Medulla oblongata (tissue), 1 donor: ENCODE measurements at regions not wholly inside any gene's neighbourhood (a gene's known extent, or its start where the extent isn't known, plus 50 kb on each side); places are given as distances from the start of the nearest gene placed in this dataset.

Experiments used
- DNase-seq: peaks from one replicate; pipeline ENCODE4 v3.0.0-alpha.2; 2015; ENCODE audit errors: extremely low spot score

DNA sequence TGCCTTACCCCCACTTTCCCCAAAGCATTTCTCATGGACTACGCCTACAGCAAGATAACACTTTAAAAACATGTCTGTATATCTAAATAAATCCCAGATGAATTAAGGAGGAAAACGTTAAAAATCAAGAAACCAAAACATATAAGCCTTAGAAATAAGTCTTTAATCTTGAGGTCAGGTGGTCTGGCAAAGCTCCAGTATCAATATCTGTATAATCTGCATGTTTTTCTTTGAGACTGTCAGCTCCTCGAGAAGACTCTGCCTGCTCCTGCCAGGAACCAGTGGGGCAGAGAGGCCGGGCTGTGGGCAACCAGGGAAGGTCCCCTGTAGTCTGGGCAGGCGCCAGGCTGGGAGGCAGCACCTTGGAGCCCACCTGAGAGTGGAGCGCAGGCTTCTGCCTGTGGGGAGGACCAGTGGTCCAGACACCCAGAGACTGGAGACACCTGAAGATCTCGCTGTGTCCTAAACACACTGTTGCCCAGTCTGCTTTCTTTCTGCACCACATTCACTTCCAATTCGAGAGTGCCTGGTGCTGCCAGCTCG, 291.0 kb upstream of the SOX11 start:
- no peak for DNase-seq

GRCh38 chr2:5403392-5403791, 288.8 kb upstream of the SOX11 start:
- no peak for DNase-seq

- no peak for DNase-seq
Observed at GRCh38 chr2:5409898-5410381, 282.2 kb upstream of the SOX11 start.

DNA sequence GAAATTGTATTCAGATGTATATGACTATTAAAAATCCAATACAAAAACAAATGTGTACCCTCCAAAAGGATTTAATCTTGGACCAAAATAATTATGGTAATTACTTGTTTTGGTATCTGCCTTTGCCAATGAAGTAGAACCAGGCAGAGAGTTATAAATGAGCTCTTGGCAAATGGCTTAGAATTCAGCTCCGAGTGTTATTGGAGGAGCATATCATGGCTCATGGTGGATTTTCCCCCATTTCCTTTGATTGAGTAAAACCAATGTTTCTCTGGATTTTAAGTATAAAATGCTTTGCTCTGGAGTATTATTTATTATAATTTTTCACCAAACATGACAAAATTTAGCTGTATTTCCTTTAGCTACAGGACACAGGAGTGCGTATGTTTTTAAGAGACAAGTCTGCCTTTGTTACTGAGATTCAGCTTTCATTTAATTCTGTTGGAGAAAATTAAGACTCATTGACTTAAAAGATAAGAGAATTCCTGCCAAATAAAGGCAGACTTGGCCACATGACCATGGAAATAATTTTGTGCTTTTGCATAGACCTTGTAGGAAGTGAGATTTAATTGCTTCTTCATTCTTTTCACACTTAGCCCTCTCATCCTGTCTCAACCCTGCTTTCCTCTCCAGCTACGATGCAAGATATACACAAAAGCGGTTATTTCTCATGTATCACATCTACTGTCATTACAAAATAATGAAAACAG, 281.0 kb upstream of the SOX11 start:
- peak; percentile 4 for DNase-seq

- DNase-seq: no peak
Observed at GRCh38 chr2:5412001-5412400, 280.2 kb upstream of the SOX11 start.

DNA sequence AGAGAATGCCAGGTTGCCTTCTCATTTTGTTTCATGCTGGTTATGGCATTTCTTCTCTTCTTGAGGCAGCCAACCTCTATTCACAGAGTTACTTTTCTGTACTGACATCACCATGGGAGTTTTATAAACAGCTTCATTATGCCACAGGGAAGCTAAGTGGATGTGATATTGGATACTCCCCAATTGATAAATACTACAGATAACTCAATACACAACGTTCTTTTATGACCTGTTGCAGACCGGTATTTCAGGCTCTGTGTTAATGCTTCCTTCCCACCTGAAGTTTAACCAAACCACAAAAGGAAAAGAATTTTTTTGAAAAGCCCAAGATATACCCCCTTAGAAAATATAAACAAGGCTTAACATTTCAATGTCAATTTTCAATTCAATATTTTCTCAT, 258.3 kb upstream of the SOX11 start:
- no peak for DNase-seq

GRCh38 chr2:5437375-5437774, 254.8 kb upstream of the SOX11 start:
- DNase-seq: no peak

- no peak for DNase-seq
Observed at GRCh38 chr2:5440174-5440573, 252.0 kb upstream of the SOX11 start.

DNA sequence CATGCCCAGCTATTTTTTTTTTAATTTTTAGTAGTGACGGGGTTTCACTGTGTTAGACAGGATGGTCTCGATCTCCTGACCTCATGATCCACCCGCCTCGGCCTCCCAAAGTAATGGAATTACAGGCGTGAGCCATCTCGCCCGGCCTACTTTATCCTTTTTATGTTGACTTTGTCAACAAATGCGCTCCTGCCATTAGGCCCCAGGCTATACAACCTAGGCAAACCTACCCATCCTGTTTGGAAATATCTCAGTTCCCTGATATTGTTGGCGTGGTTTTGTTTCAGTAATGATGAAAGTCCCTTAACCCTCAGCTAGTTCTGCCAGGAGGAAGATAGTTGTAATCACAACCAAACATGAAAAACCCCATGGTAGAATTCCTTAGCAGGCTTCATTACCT, 249.4 kb upstream of the SOX11 start:
- no peak for DNase-seq

- no peak for DNase-seq
Observed at GRCh38 chr2:5444168-5444567, 248.0 kb upstream of the SOX11 start.

DNA sequence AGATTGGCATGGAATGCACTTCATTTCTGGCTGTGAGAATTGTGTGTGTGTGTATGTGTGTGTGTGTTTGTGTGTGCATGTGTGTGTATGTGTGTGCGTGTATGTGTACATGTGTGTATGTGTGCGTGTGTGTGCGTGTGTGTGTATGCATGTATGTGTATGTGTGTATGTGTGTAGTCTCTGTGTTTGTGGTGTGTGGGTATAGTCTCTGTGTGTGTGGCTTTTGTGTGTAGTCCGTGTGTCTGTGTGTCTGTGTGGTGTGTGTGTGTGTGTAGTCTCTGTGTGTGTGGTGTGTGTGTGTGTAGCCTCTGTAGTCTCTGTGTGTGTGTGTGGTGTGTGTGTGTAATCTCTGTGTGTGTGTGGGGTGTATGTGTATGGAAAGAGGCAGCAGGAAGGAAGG, 247.3 kb upstream of the SOX11 start:
- DNase-seq: no peak

GRCh38 chr2:5449867-5450266, 242.3 kb upstream of the SOX11 start:
- DNase-seq: no peak

DNA sequence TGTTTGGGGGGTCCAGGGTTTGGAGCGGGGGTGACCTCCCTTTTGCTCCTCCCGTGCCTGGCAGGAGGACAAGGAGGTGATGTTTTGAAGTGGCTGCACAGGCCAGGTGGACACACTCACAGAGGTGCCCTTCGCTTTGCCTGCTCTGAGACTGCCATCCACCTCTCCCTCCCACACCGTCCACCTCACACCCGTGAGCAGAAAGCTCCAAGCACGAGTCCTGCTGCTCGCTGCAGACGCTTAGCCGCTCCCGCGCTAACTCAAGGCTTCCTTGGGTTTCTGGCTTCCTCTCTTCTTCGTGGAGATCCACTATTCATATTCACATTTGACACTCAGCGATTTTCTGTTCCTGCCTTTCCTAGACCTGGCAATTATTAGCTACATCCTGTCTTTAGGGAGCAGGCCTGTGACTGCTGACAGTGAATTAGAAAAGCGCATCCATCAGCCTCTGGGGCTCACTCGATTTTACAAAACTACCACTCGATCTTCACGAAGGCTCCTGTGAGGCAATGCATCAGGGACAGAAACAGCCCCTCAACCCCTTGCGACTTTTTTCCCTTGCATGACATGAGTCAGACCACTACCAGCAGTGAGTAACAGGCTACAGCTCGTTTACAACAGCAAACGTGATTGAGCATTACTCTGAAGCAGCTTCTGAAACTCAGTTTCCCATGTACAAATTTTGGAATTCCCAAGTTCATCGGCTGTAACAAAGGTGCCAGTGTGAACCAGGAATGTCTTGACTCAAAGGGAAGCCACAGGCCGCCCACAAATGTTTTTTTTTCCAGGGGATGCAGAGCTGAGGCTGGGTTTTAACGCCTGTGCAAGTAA, 238.7 kb upstream of the SOX11 start:
- DNase-seq: no peak

DNA sequence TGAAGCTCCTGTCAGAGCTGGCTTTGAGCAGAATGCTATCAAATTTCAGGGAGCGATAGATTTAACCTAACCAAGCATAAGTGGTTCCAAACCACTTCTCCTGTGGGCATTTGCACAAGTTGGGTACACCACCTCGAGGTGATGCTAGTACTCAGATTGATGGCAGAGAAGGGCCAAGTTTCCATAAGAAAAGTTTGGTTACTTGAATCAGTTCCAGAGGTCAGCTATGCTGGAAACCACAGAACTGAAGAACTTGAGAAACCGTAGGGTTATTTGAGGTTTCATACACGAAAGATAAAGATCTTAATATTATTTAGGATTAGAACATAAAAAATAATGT, 238.2 kb upstream of the SOX11 start:
- no peak for DNase-seq

- DNase-seq: no peak
Observed at GRCh38 chr2:5459041-5459440, 233.1 kb upstream of the SOX11 start.

DNA sequence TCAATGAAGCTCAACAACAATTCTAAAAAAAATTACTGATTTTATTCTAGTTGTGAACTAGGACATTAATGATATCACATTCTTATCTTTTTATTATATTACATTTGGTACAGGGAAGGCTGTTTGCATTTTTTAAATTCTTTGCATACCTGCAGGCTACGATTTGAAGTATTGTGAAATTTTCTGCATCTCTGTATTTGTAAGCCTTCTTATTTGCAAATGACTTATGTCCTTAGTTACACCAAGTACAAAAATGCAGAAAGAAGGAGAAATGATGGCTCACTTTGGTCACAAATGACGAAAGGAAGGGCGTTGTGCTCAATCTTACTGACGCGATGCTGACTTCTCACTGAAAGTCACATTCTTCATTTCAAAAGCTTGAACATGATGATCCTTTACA, 227.5 kb upstream of the SOX11 start:
- DNase-seq: no peak

DNA sequence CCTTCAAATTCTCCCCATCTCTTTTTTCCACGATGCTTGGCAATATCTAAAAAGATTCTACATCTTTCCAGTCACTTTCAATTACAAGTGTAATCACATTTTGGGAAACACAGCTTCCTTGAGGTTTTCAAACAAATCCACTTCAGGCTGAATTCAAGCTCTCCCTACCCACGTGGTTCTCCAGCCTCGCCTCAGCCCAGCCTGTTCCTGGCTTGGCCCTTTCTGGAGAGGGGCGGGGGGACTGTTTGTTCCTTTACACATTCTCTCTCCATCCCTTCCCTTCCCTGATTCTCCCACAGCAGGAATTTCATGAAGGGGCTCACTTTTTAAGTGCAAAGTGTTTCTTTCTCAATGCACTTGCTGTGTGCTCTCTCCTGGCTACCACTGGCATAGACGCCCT, 226.3 kb upstream of the SOX11 start:
- no peak for DNase-seq

DNA sequence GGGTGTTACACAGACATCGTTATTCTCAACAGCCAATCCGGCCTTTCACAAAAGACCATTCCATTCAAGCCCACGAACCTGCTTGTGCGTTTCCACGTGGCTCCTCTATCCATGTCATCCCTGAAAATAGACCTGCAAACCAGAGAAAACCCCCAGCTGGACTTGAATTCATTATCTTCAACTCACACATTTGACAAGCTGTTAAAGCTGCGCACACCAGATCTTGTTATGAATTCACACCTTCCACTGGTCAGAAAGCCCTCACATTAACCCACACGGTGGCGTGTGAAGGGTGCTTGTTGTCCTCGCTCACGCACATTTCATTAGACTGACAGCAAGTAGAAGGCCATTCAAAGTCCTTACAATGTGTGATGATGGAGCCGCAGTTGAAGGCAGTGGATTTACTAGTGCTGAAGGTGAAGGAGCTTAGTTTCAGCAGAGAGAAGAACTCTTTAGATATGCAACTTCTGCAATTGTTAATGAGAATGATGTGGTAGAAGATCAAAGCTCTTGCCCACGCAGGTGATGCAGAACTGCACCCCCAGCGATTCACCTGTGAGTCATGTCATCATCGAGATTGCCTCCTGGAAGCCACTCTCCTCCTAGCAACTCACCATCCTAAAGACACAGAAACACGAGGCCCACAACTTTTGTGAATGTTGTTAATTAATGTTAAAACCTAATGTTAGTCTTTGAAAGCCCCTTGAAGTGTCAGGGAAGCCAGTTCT, 224.8 kb upstream of the SOX11 start:
- DNase-seq: no peak

- DNase-seq: no peak
Observed at GRCh38 chr2:5472673-5473072, 219.5 kb upstream of the SOX11 start.

- no peak for DNase-seq
Observed at GRCh38 chr2:5473635-5474034, 218.5 kb upstream of the SOX11 start.

DNA sequence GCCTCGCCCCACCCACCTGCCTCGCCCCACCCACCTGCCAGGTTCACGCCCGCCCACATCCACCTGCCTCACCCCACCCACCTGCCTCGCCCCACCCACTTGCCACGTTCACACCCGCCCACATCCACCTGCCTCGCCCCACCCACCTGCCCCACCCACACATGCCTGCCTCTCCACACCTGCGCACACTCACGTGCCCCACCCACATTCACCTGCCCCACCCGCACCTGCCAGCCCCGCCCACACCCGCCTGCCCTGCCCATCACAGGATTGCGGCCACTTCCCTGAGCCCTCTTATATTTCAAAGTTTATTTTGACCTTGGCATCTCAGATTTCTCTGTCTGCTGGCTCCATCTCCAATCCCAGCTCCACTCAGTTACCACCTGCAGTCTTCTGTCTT, 217.5 kb upstream of the SOX11 start:
- DNase-seq: no peak

GRCh38 chr2:5479265-5479928, 212.8 kb upstream of the SOX11 start:
- DNase-seq: no peak
